Natural killer cell (primary cell): ENCODE measurements at regions not wholly inside any gene's neighbourhood (a gene's known extent, or its start where the extent isn't known, plus 50 kb on each side); places are given as distances from the start of the nearest gene placed in this dataset.

Source experiments
- ATAC-seq, 3 donors: fragments of 150-1000 bp in 2 of 3; fragments of 200-7000 bp in 1 of 3; cut with Tn5 transposase; 1 replicate in 1 of 3; 2 replicates in 2 of 3; pipeline ENCODE4 v1.10.0; 2021; ENCODE audit warnings: mild to moderate bottlenecking in 2 of 3, moderate library complexity in 2 of 3
- DNase-seq, 2 donors: peaks; one replicate each; pipeline versions ENCODE4 v3.0.0 to v3.0.0-alpha.2; 2013 to 2021; ENCODE audit warnings: mixed read lengths in 1 of 2
- H3K27ac ChIP-seq: one replicate; pipeline ENCODE4 v1.5.1; 2013; ENCODE audit warnings: mild to moderate bottlenecking, low read length
- H3K27me3 ChIP-seq: one replicate; pipeline ENCODE4 v1.6.1; 2013; ENCODE audit warnings: low read length; ENCODE audit not compliant: control insufficient read depth, insufficient read depth
- H3K36me3 ChIP-seq: one replicate; pipeline ENCODE4 v1.6.1; 2013; ENCODE audit warnings: low read length; ENCODE audit not compliant: control insufficient read depth, insufficient read depth
- H3K4me1 ChIP-seq: one replicate; pipeline ENCODE4 v1.6.1; 2013; ENCODE audit warnings: low read length; ENCODE audit not compliant: control insufficient read depth, insufficient read depth
- H3K4me3 ChIP-seq: one replicate; pipeline ENCODE4 v1.5.1; 2013; ENCODE audit warnings: low read length
- H3K9me3 ChIP-seq: one replicate; pipeline ENCODE4 v1.6.1; 2013; ENCODE audit warnings: low read length; ENCODE audit not compliant: control insufficient read depth, insufficient read depth
- H3K27ac Mint-ChIP-seq, 2 donors: one replicate each; pipeline ENCODE4 v1.8.0; 2022; ENCODE audit warnings: mild to moderate bottlenecking in 2 of 2, mixed read lengths in 2 of 2, moderate library complexity in 1 of 2
- H3K27me3 Mint-ChIP-seq, 2 donors: one replicate each; pipeline ENCODE4 v1.8.0; 2022; ENCODE audit warnings: low read depth in 2 of 2, mixed read lengths in 2 of 2
- H3K36me3 Mint-ChIP-seq: one replicate; pipeline ENCODE4 v1.8.0; 2022; ENCODE audit warnings: mixed read lengths
- H3K4me1 Mint-ChIP-seq, 2 donors: one replicate each; pipeline ENCODE4 v1.8.0; 2022; ENCODE audit warnings: mixed read lengths in 2 of 2
- H3K4me3 Mint-ChIP-seq: one replicate; pipeline ENCODE4 v1.8.0; 2022; ENCODE audit warnings: mild to moderate bottlenecking, moderate library complexity, mixed read lengths
- H3K9me3 Mint-ChIP-seq, 2 donors: one replicate each; pipeline ENCODE4 v1.8.0; 2022; ENCODE audit warnings: mixed read lengths in 2 of 2
- CTCF ChIP-seq: fragments of 200-600 bp; IDR thresholded peaks from one replicate; pipeline ENCODE4 v1.8.0; 2022; ENCODE audit warnings: antibody characterized with exemption
- WGBS: methylation state at CpG from one replicate; pipeline ENCODE4 v1.1.7; 2013; ENCODE audit warnings: missing lambda C conversion rate; ENCODE audit not compliant: insufficient coverage; 5-methylcytosine and 5-hydroxymethylcytosine counted together
- intact Hi-C: fragments of 100-400 bp; cut with micrococcal nuclease; formaldehyde crosslinking; loops from one replicate; pipeline ENCODE4 v1.14.2; 2022

- H3K4me3 Mint-ChIP-seq, result no peak overlapping the region
Observed at GRCh38 chr3:28124882-28125281, 116.5 kb upstream of the CMC1 start.

GRCh38 chr3:28125342-28125741, 116.1 kb upstream of the CMC1 start:
- peaks cover 0 to 8% of the 10 kb centered on the region in 2 donors for H3K4me1 Mint-ChIP-seq
- no peak for TF ChIP-seq CTCF
- no peak for ATAC-seq
- H3K9me3 Mint-ChIP-seq, result no peaks in the 10 kb centered on the region
- H3K36me3 Mint-ChIP-seq, result no peaks in the 10 kb centered on the region
- Histone ChIP-seq H3K27ac (no peak overlapping the region), H3K27me3 (no peaks in the 10 kb centered on the region), H3K9me3 (no peaks in the 10 kb centered on the region), H3K4me1 (no peaks in the 10 kb centered on the region), H3K36me3 (no peaks in the 10 kb centered on the region), H3K4me3 (no peak overlapping the region)
- DNase-seq, result no peak
- no peak overlapping the region for H3K4me3 Mint-ChIP-seq
- intact Hi-C loops, result no loop called here
- peaks cover 2 to 9% of the 10 kb centered on the region in 2 donors for H3K27me3 Mint-ChIP-seq
- H3K27ac Mint-ChIP-seq, result no peak overlapping the region

More at GRCh38 chr3:28124882-28125281, 116.5 kb upstream of the CMC1 start:
- Histone ChIP-seq H3K36me3 (no peaks in the 10 kb centered on the region), H3K4me1 (no peaks in the 10 kb centered on the region), H3K9me3 (no peaks in the 10 kb centered on the region), H3K4me3 (no peak overlapping the region), H3K27ac (no peak overlapping the region), H3K27me3 (no peaks in the 10 kb centered on the region)
- Mint-ChIP-seq H3K27me3 (peaks cover 2 to 10% of the 10 kb centered on the region in 2 donors), H3K36me3 (no peaks in the 10 kb centered on the region), H3K27ac (no peak overlapping the region), H3K4me1 (peaks cover 0 to 8% of the 10 kb centered on the region in 2 donors), H3K9me3 (no peaks in the 10 kb centered on the region)
- DNase-seq (no peak), ATAC-seq (no peak)
- no peak for TF ChIP-seq CTCF
- WGBS, result 78% methylated on average over 2 of the region's 3 CpGs
- intact Hi-C loops, result no loop called here

GRCh38 chr3:28130836-28131235, 110.6 kb upstream of the CMC1 start:
- Histone ChIP-seq H3K9me3 (no peaks in the 10 kb centered on the region), H3K27me3 (no peaks in the 10 kb centered on the region), H3K4me1 (no peaks in the 10 kb centered on the region), H3K36me3 (no peaks in the 10 kb centered on the region), H3K4me3 (no peak overlapping the region), H3K27ac (no peak overlapping the region)
- Mint-ChIP-seq H3K9me3 (no peaks in the 10 kb centered on the region), H3K27me3 (peaks cover 0 to under 1% of the 10 kb centered on the region in 2 donors), H3K4me1 (no peaks in the 10 kb centered on the region), H3K27ac (no peak overlapping the region), H3K4me3 (no peak overlapping the region), H3K36me3 (no peaks in the 10 kb centered on the region)
- WGBS, result 90% methylated on average over 2 of the region's 2 CpGs
- TF ChIP-seq CTCF, result no peak
- intact Hi-C loops, result no loop called here
- ATAC-seq (no peak), DNase-seq (no peak)

GRCh38 chr3:28132941-28133340, 108.5 kb upstream of the CMC1 start:
- Mint-ChIP-seq H3K9me3 (no peaks in the 10 kb centered on the region), H3K4me3 (no peak overlapping the region), H3K27me3 (peaks cover 0 to 9% of the 10 kb centered on the region in 2 donors), H3K27ac (no peak overlapping the region), H3K4me1 (peaks cover 0 to 7% of the 10 kb centered on the region in 2 donors), H3K36me3 (no peaks in the 10 kb centered on the region)
- Histone ChIP-seq H3K4me3 (no peak overlapping the region), H3K9me3 (no peaks in the 10 kb centered on the region), H3K27ac (no peak overlapping the region), H3K27me3 (no peaks in the 10 kb centered on the region), H3K4me1 (no peaks in the 10 kb centered on the region), H3K36me3 (no peaks in the 10 kb centered on the region)
- DNase-seq (no peak), ATAC-seq (no peak)
- TF ChIP-seq CTCF, result no peak
- intact Hi-C loops, result no loop called here
- WGBS, result 95% methylated on average over 5 of the region's 5 CpGs
